ENCODE measurements at regions not wholly inside any gene's neighbourhood (a gene's known extent, or its start where the extent isn't known, plus 50 kb on each side); places are given as distances from the start of the nearest gene placed in this dataset.

GRCh38 chr2:238649936-238650518 is 197.9 kb upstream of the TWIST2 start:
- TF ChIP-seq CTCF (IDR thresholded peaks at IDR 0.05; ENCODE audit: low read depth, low read length) (no peak), EZH2phosphoT487 (IDR thresholded peaks at IDR 0.05; ENCODE audit: low read depth) (no peak)
